Stomach (tissue), 8 donors: ENCODE measurements at regions not wholly inside any gene's neighbourhood (a gene's known extent, or its start where the extent isn't known, plus 50 kb on each side); places are given as distances from the start of the nearest gene placed in this dataset.

ENCODE experiments used
- DNase-seq, 2 donors: peaks; one replicate each; pipeline versions ENCODE4 v3.0.0 to v3.0.0-alpha.2; 2013 to 2019
- H3K27ac ChIP-seq, 5 donors: fragments of 200-600 bp in 4 of 5; sonication (generic) in 4 of 5; one replicate each; pipeline ENCODE4 v1.5.1; 2013 to 2019; ENCODE audit warnings: mild to moderate bottlenecking in 1 of 5, moderate library complexity in 1 of 5
- H3K27me3 ChIP-seq, 3 donors: fragments of 200-600 bp; sonication (generic); one replicate each; pipeline ENCODE4 v1.5.1; 2017 to 2019; ENCODE audit warnings: mixed run types in 1 of 3
- H3K36me3 ChIP-seq, 4 donors: fragments of 200-600 bp; sonication (generic); 1 replicate in 3 of 4; 2 replicates in 1 of 4; pipeline ENCODE4 v1.5.1; 2016 to 2019
- H3K4me1 ChIP-seq, 4 donors: fragments of 200-600 bp; sonication (generic); one replicate each; pipeline ENCODE4 v1.5.1; 2016 to 2019
- H3K4me3 ChIP-seq, 4 donors: fragments of 200-600 bp; sonication (generic) in 3 of 4; one replicate each; pipeline ENCODE4 v1.5.1; 2016 to 2019; ENCODE audit warnings: mild to moderate bottlenecking in 1 of 4
- H3K9me3 ChIP-seq, 4 donors: fragments of 200-600 bp; sonication (generic); one replicate each; pipeline ENCODE4 v1.5.1; 2016 to 2019
- EP300 ChIP-seq: sonication (generic); formaldehyde crosslinking; IDR thresholded peaks from one replicate; pipeline ENCODE4 v1.6.1; 2017; ENCODE audit warnings: antibody characterized with exemption
- POLR2A ChIP-seq, 4 donors: fragments of 450-650 bp; IDR thresholded peaks; one replicate each; pipeline ENCODE4 v1.6.1; 2016; ENCODE audit warnings: antibody characterized with exemption in 4 of 4, control low read depth in 2 of 4, mild to moderate bottlenecking in 1 of 4, moderate library complexity in 1 of 4
- POLR2AphosphoS5 ChIP-seq, 3 donors: sonication (generic); formaldehyde crosslinking; IDR thresholded peaks; one replicate each; pipeline ENCODE4 v1.6.1; 2016; ENCODE audit warnings: antibody characterized with exemption in 3 of 3
- WGBS, 5 donors: extraction: QIAGEN DNeasy Blood & Tissue Kit in 3 of 5; methylation state at CpG; one replicate each; pipeline versions ENCODE4 v1.1.5 to v1.1.7; 2013 to 2018; 5-methylcytosine and 5-hydroxymethylcytosine counted together
- intact Hi-C: fragments of 100-400 bp; cut with DNase I; formaldehyde crosslinking; loops from one replicate; pipeline ENCODE4 v1.15.1; 2023; ENCODE audit warnings: low total_unique reads
- TF ChIP-seq, protein P1 (sequence below), 7 experiments: fragments of 450-650 bp in 4 of 7; fragments of 200-600 bp in 3 of 7; sonication (generic) in 3 of 7; IDR thresholded peaks; one replicate each; pipeline ENCODE4 v1.5.1; 2016 to 2019; ENCODE audit warnings: antibody characterized with exemption in 7 of 7, control low read depth in 2 of 7, mild to moderate bottlenecking in 1 of 7
- donor health status: healthy with polysubstance abuse.
- donor health status: Bipolar disorder and iron deficiency.
- donor health status: healthy.

GRCh38 chr7:17061443-17061842 is 179.7 kb upstream of the AGR3 start:
- H3K9me3 ChIP-seq, result no peaks in the 10 kb centered on the region
- TF ChIP-seq EP300, result no peak
- TF ChIP-seq POLR2A (IDR thresholded peaks at IDR 0.05), result no peak
- no peak for TF ChIP-seq POLR2AphosphoS5 (IDR thresholded peaks at IDR 0.05)
- TF ChIP-seq, protein P1, sequence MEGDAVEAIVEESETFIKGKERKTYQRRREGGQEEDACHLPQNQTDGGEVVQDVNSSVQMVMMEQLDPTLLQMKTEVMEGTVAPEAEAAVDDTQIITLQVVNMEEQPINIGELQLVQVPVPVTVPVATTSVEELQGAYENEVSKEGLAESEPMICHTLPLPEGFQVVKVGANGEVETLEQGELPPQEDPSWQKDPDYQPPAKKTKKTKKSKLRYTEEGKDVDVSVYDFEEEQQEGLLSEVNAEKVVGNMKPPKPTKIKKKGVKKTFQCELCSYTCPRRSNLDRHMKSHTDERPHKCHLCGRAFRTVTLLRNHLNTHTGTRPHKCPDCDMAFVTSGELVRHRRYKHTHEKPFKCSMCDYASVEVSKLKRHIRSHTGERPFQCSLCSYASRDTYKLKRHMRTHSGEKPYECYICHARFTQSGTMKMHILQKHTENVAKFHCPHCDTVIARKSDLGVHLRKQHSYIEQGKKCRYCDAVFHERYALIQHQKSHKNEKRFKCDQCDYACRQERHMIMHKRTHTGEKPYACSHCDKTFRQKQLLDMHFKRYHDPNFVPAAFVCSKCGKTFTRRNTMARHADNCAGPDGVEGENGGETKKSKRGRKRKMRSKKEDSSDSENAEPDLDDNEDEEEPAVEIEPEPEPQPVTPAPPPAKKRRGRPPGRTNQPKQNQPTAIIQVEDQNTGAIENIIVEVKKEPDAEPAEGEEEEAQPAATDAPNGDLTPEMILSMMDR (IDR thresholded peaks at IDR 0.05), result no peak
- H3K27me3 ChIP-seq, result no peaks in the 10 kb centered on the region
- intact Hi-C loops, result no loop called here
- no peak overlapping the region for H3K4me3 ChIP-seq
- peaks cover 0 to 4% (median 0%) of the 10 kb centered on the region in 4 donors for H3K4me1 ChIP-seq
- no peaks in the 10 kb centered on the region for H3K36me3 ChIP-seq
- DNase-seq, result no peak
- 72 to 87% (median 79%) methylated on average over 2 of the region's 2 CpGs for WGBS, 5 donors
- no peak overlapping the region for H3K27ac ChIP-seq

DNA sequence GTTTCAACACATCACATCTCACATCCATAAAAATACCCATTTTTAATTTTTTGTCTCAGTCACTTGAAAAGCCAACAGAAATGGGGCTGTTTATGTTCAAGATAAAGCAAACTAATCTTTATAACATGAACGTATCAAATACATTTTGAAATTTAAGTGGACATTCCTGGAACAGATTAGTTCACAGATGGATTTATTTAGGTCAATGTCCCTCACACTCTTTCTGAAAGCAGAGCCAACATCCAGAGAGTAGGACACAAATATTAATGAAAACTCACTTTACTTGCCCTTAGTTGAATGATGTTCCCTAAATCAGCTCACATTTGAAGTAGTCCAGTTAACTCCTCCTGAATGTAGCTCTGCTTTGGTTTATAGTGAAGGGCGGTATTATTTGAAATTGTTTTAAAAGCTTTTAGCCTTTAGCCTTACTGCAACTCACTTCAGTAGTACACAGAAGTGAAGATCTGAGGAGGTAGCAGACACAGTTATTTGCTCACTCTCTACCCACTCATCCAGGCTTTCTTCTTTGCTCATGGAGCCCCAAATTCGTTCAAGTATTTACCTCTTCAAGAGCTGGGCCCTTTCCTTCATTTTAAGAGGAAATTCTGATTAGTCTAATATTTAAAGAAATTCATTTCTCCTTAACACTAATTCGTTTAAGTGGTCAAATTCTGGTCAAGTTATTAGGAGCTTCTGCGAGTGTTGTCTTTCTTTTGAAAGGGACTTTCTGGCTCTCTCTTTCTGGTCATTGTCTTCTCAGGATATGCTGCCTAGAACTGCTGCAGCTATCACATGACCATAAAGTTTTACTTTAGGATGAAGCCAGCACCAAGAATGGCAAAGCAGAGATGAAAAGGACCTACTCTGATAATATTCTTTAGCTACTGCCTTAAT is 180.6 kb upstream of the AGR3 start:
- Histone ChIP-seq H3K27ac (no peak overlapping the region), H3K9me3 (no peaks in the 10 kb centered on the region), H3K36me3 (no peaks in the 10 kb centered on the region), H3K4me1 (peaks cover 0 to 4% (median 0%) of the 10 kb centered on the region in 4 donors), H3K4me3 (no peak overlapping the region), H3K27me3 (no peaks in the 10 kb centered on the region)
- intact Hi-C loops, result no loop called here
- DNase-seq, result no peak
- TF ChIP-seq POLR2AphosphoS5 (IDR thresholded peaks at IDR 0.05) (no peak), POLR2A (IDR thresholded peaks at IDR 0.05) (no peak), EP300 (no peak)
- TF ChIP-seq, protein P1 (IDR thresholded peaks at IDR 0.05), result no peak
- WGBS, 5 donors, result 66 to 77% (median 70%) methylated on average over 5 of the region's 5 CpGs

GRCh38 chr7:17063045-17063383 is 181.2 kb upstream of the AGR3 start:
- no peak overlapping the region for H3K27ac ChIP-seq

GRCh38 chr7:17067691-17068090 is 185.9 kb upstream of the AGR3 start:
- TF ChIP-seq, protein P1 (IDR thresholded peaks at IDR 0.05), result no peak
- no peak for TF ChIP-seq POLR2A (IDR thresholded peaks at IDR 0.05)
- no peak for TF ChIP-seq POLR2AphosphoS5 (IDR thresholded peaks at IDR 0.05)
- TF ChIP-seq EP300, result no peak
- H3K9me3 ChIP-seq, result no peaks in the 10 kb centered on the region
- no peaks in the 10 kb centered on the region for H3K36me3 ChIP-seq
- H3K4me1 ChIP-seq, result peaks cover 0 to 12% (median 1%) of the 10 kb centered on the region in 4 donors
- no peak for DNase-seq
- no peak overlapping the region for H3K27ac ChIP-seq
- intact Hi-C loops, result no loop called here
- H3K4me3 ChIP-seq, result no peak overlapping the region
- 77 to 90% (median 83%) methylated on average over 1 of the region's 1 CpG for WGBS, 5 donors
- H3K27me3 ChIP-seq, result no peaks in the 10 kb centered on the region

More at GRCh38 chr7:17063045-17063383, 181.2 kb upstream of the AGR3 start:
- Histone ChIP-seq H3K4me3 (no peak overlapping the region), H3K27me3 (no peaks in the 10 kb centered on the region), H3K36me3 (no peaks in the 10 kb centered on the region), H3K9me3 (no peaks in the 10 kb centered on the region), H3K4me1 (peaks cover 0 to 4% (median 0%) of the 10 kb centered on the region in 4 donors)
- intact Hi-C loops, result no loop called here
- TF ChIP-seq, protein P1 (IDR thresholded peaks at IDR 0.05), result peak in 2 of 7 experiments; percentile 7 to 18
- TF ChIP-seq POLR2A (IDR thresholded peaks at IDR 0.05), result no peak
- DNase-seq, result no peak
